ENCODE measurements at regions not wholly inside any gene's neighbourhood (a gene's known extent, or its start where the extent isn't known, plus 50 kb on each side); places are given as distances from the start of the nearest gene placed in this dataset.
A peak's percentile ranks its signal among the peaks of the same experiment; 100 is the strongest.
"Not testable (repeated sequence)": the region's sequence is repeated elsewhere in the genome, so short reads cannot be mapped to it uniquely, and the experiment has no call there.

- Histone ChIP-seq H3K4me3 (ENCODE audit: low read length in 2 of 2) (no peak overlapping the region), H3K27me3 (ENCODE audit: control insufficient read depth in 1 of 2, insufficient read depth in 2 of 2, low read length in 1 of 2) (no peaks in the 10 kb centered on the region), H3K4me1 (ENCODE audit: control insufficient read depth in 1 of 2, insufficient read depth in 2 of 2, low read length in 2 of 2) (no peaks in the 10 kb centered on the region), H3K27ac (ENCODE audit: low read depth in 1 of 2, low read length in 2 of 2) (no peak overlapping the region), H3K9me3 (ENCODE audit: control insufficient read depth, low read length) (no peaks in the 10 kb centered on the region), H3K36me3 (ENCODE audit: control insufficient read depth in 1 of 2, insufficient read depth in 2 of 2, low read length in 1 of 2) (no peaks in the 10 kb centered on the region)
- intact Hi-C loops (cut with DNase I), result no loop called here
- ATAC-seq (ENCODE audit: low FRiP score) (no peak), DNase-seq (no peak)
Measured at GRCh38 chr17:70517816-70518215, 348.5 kb downstream of the KCNJ2 start.

- 74 to 78% methylated on average over 3 of the region's 3 CpGs for WGBS, 2 donors
- ATAC-seq (ENCODE audit: low FRiP score), result no peak
- no peaks in the 10 kb centered on the region for H3K9me3 ChIP-seq (ENCODE audit: control insufficient read depth, low read length)
- H3K27me3 ChIP-seq (ENCODE audit: control insufficient read depth in 1 of 2, insufficient read depth in 2 of 2, low read length in 1 of 2), result no peaks in the 10 kb centered on the region
- H3K4me1 ChIP-seq (ENCODE audit: control insufficient read depth in 1 of 2, insufficient read depth in 2 of 2, low read length in 2 of 2), result no peaks in the 10 kb centered on the region
- H3K36me3 ChIP-seq (ENCODE audit: control insufficient read depth in 1 of 2, insufficient read depth in 2 of 2, low read length in 1 of 2), result no peaks in the 10 kb centered on the region
- DNase-seq, result no peak
- intact Hi-C loops (cut with DNase I), result no loop called here
- no peak overlapping the region for H3K27ac ChIP-seq (ENCODE audit: low read depth in 1 of 2, low read length in 2 of 2)
- no peak overlapping the region for H3K4me3 ChIP-seq (ENCODE audit: low read length in 2 of 2)
Measured at GRCh38 chr17:70519300-70519699, 350.0 kb downstream of the KCNJ2 start.

GRCh38 chr17:70520447-70520846, 351.1 kb downstream of the KCNJ2 start:
- intact Hi-C loops (cut with DNase I), result no loop called here
- ATAC-seq (ENCODE audit: low FRiP score) (no peak), DNase-seq (no peak)
- no peaks in the 10 kb centered on the region for H3K27me3 ChIP-seq (ENCODE audit: control insufficient read depth in 1 of 2, insufficient read depth in 2 of 2, low read length in 1 of 2)
- H3K4me3 ChIP-seq (ENCODE audit: low read length in 2 of 2), result no peak overlapping the region
- 86 to 91% methylated on average over 5 of the region's 5 CpGs for WGBS, 2 donors
- no peaks in the 10 kb centered on the region for H3K9me3 ChIP-seq (ENCODE audit: control insufficient read depth, low read length)
- no peaks in the 10 kb centered on the region for H3K4me1 ChIP-seq (ENCODE audit: control insufficient read depth in 1 of 2, insufficient read depth in 2 of 2, low read length in 2 of 2)
- H3K36me3 ChIP-seq (ENCODE audit: control insufficient read depth in 1 of 2, insufficient read depth in 2 of 2, low read length in 1 of 2), result no peaks in the 10 kb centered on the region
- H3K27ac ChIP-seq (ENCODE audit: low read depth in 1 of 2, low read length in 2 of 2), result no peak overlapping the region

GRCh38 chr17:70520956-70521355, 351.6 kb downstream of the KCNJ2 start:
- Histone ChIP-seq H3K36me3 (ENCODE audit: control insufficient read depth in 1 of 2, insufficient read depth in 2 of 2, low read length in 1 of 2) (no peaks in the 10 kb centered on the region), H3K27ac (ENCODE audit: low read depth in 1 of 2, low read length in 2 of 2) (no peak overlapping the region), H3K4me3 (ENCODE audit: low read length in 2 of 2) (no peak overlapping the region), H3K27me3 (ENCODE audit: control insufficient read depth in 1 of 2, insufficient read depth in 2 of 2, low read length in 1 of 2) (no peaks in the 10 kb centered on the region), H3K9me3 (ENCODE audit: control insufficient read depth, low read length) (no peaks in the 10 kb centered on the region), H3K4me1 (ENCODE audit: control insufficient read depth in 1 of 2, insufficient read depth in 2 of 2, low read length in 2 of 2) (no peaks in the 10 kb centered on the region)
- WGBS, 2 donors, result 72 to 83% methylated on average over 4 of the region's 4 CpGs
- intact Hi-C loops (cut with DNase I), result no loop called here
- ATAC-seq (ENCODE audit: low FRiP score) (no peak), DNase-seq (no peak)

- peak in 1 of 2 donors; percentile 64 for DNase-seq
- ATAC-seq (ENCODE audit: low FRiP score), result no peak
- intact Hi-C loops (cut with DNase I), result no loop called here
Measured at GRCh38 chr17:70521821-70522256, 352.5 kb downstream of the KCNJ2 start.

GRCh38 chr17:70523426-70523825, 354.1 kb downstream of the KCNJ2 start:
- Histone ChIP-seq H3K27ac (ENCODE audit: low read depth in 1 of 2, low read length in 2 of 2) (no peak overlapping the region), H3K4me1 (ENCODE audit: control insufficient read depth in 1 of 2, insufficient read depth in 2 of 2, low read length in 2 of 2) (no peaks in the 10 kb centered on the region), H3K9me3 (ENCODE audit: control insufficient read depth, low read length) (no peaks in the 10 kb centered on the region), H3K4me3 (ENCODE audit: low read length in 2 of 2) (no peak overlapping the region), H3K27me3 (ENCODE audit: control insufficient read depth in 1 of 2, insufficient read depth in 2 of 2, low read length in 1 of 2) (no peaks in the 10 kb centered on the region), H3K36me3 (ENCODE audit: control insufficient read depth in 1 of 2, insufficient read depth in 2 of 2, low read length in 1 of 2) (no peaks in the 10 kb centered on the region)
- intact Hi-C loops (cut with DNase I), result no loop called here
- ATAC-seq (ENCODE audit: low FRiP score) (no peak), DNase-seq (no peak)
- WGBS, 2 donors, result 59 to 67% methylated on average over 4 of the region's 4 CpGs

More at GRCh38 chr17:70521821-70522256, 352.5 kb downstream of the KCNJ2 start:
- H3K27me3 ChIP-seq (ENCODE audit: control insufficient read depth in 1 of 2, insufficient read depth in 2 of 2, low read length in 1 of 2), result no peaks in the 10 kb centered on the region
- H3K27ac ChIP-seq (ENCODE audit: low read depth in 1 of 2, low read length in 2 of 2), result no peak overlapping the region
- no peaks in the 10 kb centered on the region for H3K36me3 ChIP-seq (ENCODE audit: control insufficient read depth in 1 of 2, insufficient read depth in 2 of 2, low read length in 1 of 2)
- no peaks in the 10 kb centered on the region for H3K9me3 ChIP-seq (ENCODE audit: control insufficient read depth, low read length)
- no peaks in the 10 kb centered on the region for H3K4me1 ChIP-seq (ENCODE audit: control insufficient read depth in 1 of 2, insufficient read depth in 2 of 2, low read length in 2 of 2)
- peak overlapping the region in 1 of 2 donors; percentile 14 for H3K4me3 ChIP-seq (ENCODE audit: low read length in 2 of 2)
- WGBS, 2 donors, result 0 to 2% methylated on average over 3 of the region's 3 CpGs

GRCh38 chr17:70525035-70525434, 355.7 kb downstream of the KCNJ2 start:
- H3K27ac ChIP-seq (ENCODE audit: low read depth in 1 of 2, low read length in 2 of 2); DNase-seq; H3K4me1 ChIP-seq (ENCODE audit: control insufficient read depth in 1 of 2, insufficient read depth in 2 of 2, low read length in 2 of 2); ATAC-seq (ENCODE audit: low FRiP score); H3K27me3 ChIP-seq (ENCODE audit: control insufficient read depth in 1 of 2, insufficient read depth in 2 of 2, low read length in 1 of 2); H3K4me3 ChIP-seq (ENCODE audit: low read length in 2 of 2); H3K9me3 ChIP-seq (ENCODE audit: control insufficient read depth, low read length); H3K36me3 ChIP-seq (ENCODE audit: control insufficient read depth in 1 of 2, insufficient read depth in 2 of 2, low read length in 1 of 2); intact Hi-C loops (cut with DNase I): not testable (repeated sequence)
- 95% methylated on average over 7 of the region's 7 CpGs for WGBS, 2 donors

- intact Hi-C loops (cut with DNase I), result no loop called here
- H3K4me1 ChIP-seq (ENCODE audit: control insufficient read depth in 1 of 2, insufficient read depth in 2 of 2, low read length in 2 of 2), result no peaks in the 10 kb centered on the region
Measured at GRCh38 chr17:70525961-70526360, 356.6 kb downstream of the KCNJ2 start.

GRCh38 chr17:70527364-70527888, 358.1 kb downstream of the KCNJ2 start:
- no peaks in the 10 kb centered on the region for H3K36me3 ChIP-seq (ENCODE audit: control insufficient read depth in 1 of 2, insufficient read depth in 2 of 2, low read length in 1 of 2)
- no peak overlapping the region for H3K27ac ChIP-seq (ENCODE audit: low read depth in 1 of 2, low read length in 2 of 2)
- no peak overlapping the region for H3K4me3 ChIP-seq (ENCODE audit: low read length in 2 of 2)
- H3K4me1 ChIP-seq (ENCODE audit: control insufficient read depth in 1 of 2, insufficient read depth in 2 of 2, low read length in 2 of 2), result no peaks in the 10 kb centered on the region
- DNase-seq (no peak), ATAC-seq (ENCODE audit: low FRiP score) (peak; percentile 48)
- no peaks in the 10 kb centered on the region for H3K9me3 ChIP-seq (ENCODE audit: control insufficient read depth, low read length)
- intact Hi-C loops (cut with DNase I), result no loop called here
- 57 to 59% methylated on average over 3 of the region's 3 CpGs for WGBS, 2 donors
- no peaks in the 10 kb centered on the region for H3K27me3 ChIP-seq (ENCODE audit: control insufficient read depth in 1 of 2, insufficient read depth in 2 of 2, low read length in 1 of 2)

More at GRCh38 chr17:70525961-70526360, 356.6 kb downstream of the KCNJ2 start:
- Histone ChIP-seq H3K27me3 (ENCODE audit: control insufficient read depth in 1 of 2, insufficient read depth in 2 of 2, low read length in 1 of 2) (no peaks in the 10 kb centered on the region), H3K9me3 (ENCODE audit: control insufficient read depth, low read length) (no peaks in the 10 kb centered on the region), H3K36me3 (ENCODE audit: control insufficient read depth in 1 of 2, insufficient read depth in 2 of 2, low read length in 1 of 2) (no peaks in the 10 kb centered on the region), H3K27ac (ENCODE audit: low read depth in 1 of 2, low read length in 2 of 2) (no peak overlapping the region), H3K4me3 (ENCODE audit: low read length in 2 of 2) (no peak overlapping the region)
- WGBS, 2 donors, result 84 to 87% methylated on average over 5 of the region's 5 CpGs
- DNase-seq (no peak), ATAC-seq (ENCODE audit: low FRiP score) (no peak)
